Mesodermal cell (in vitro differentiated cells): ENCODE measurements at regions not wholly inside any gene's neighbourhood (a gene's known extent, or its start where the extent isn't known, plus 50 kb on each side); places are given as distances from the start of the nearest gene placed in this dataset.
"Not testable (repeated sequence)": the region's sequence is repeated elsewhere in the genome, so short reads cannot be mapped to it uniquely, and the experiment has no call there.

Experiments used
- H3K27ac ChIP-seq: 2 replicates; pipeline ENCODE4 v1.7.0; 2013; ENCODE audit warnings: mild to moderate bottlenecking, low read depth, low read length, moderate library complexity; ENCODE audit not compliant: severe bottlenecking
- H3K36me3 ChIP-seq: 2 replicates; pipeline ENCODE4 v1.7.1; 2013; ENCODE audit warnings: mild to moderate bottlenecking, low read length, moderate library complexity; ENCODE audit not compliant: control insufficient read depth, insufficient read depth
- H3K4me1 ChIP-seq: one replicate; pipeline ENCODE4 v1.7.1; 2013; ENCODE audit warnings: mild to moderate bottlenecking, low read length; ENCODE audit not compliant: insufficient read depth, control insufficient read depth, poor library complexity, severe bottlenecking
- H3K4me3 ChIP-seq: 2 replicates; pipeline ENCODE4 v1.7.0; 2013; ENCODE audit warnings: low read length, control low read depth, mild to moderate bottlenecking; ENCODE audit not compliant: insufficient read depth, poor library complexity, severe bottlenecking; ENCODE audit errors: extremely low read depth
- H3K9me3 ChIP-seq: 2 replicates; pipeline ENCODE4 v1.7.1; 2013; ENCODE audit warnings: mild to moderate bottlenecking, low read length, moderate library complexity; ENCODE audit not compliant: control insufficient read depth
- WGBS, 2 experiments: methylation state at CpG; one replicate each; pipeline ENCODE4 v1.1.5; 2013; ENCODE audit warnings: missing lambda C conversion rate in 2 of 2; ENCODE audit not compliant: insufficient coverage in 2 of 2; 5-methylcytosine and 5-hydroxymethylcytosine counted together

- no CpG with 5 or more reads among the region's 1 CpG for WGBS, 2 experiments
- Histone ChIP-seq H3K27ac (no peak overlapping the region), H3K4me3 (no peak overlapping the region), H3K4me1 (no peaks in the 10 kb centered on the region), H3K9me3 (peaks cover 5% of the 10 kb centered on the region), H3K36me3 (no peaks in the 10 kb centered on the region)
These were observed 84.8 kb downstream of the RAP2B start for GRCh38 chr3:153246806-153247205.

- Histone ChIP-seq H3K4me1 (no peaks in the 10 kb centered on the region), H3K4me3 (no peak overlapping the region), H3K36me3 (no peaks in the 10 kb centered on the region), H3K27ac (no peak overlapping the region), H3K9me3 (no peaks in the 10 kb centered on the region)
- WGBS, 2 experiments: 83% methylated on average over 1 of the region's 7 CpGs; no CpG with 5 or more reads in 1 of the 2 experiments
These were observed 85.6 kb downstream of the RAP2B start for GRCh38 chr3:153247331-153248330.

- 79 to 94% methylated on average over 5 to 6 of the region's 6 CpGs for WGBS, 2 experiments
- not testable (repeated sequence) for H3K4me3 ChIP-seq, H3K9me3 ChIP-seq, H3K36me3 ChIP-seq, H3K27ac ChIP-seq, H3K4me1 ChIP-seq
These were observed 86.8 kb downstream of the RAP2B start for GRCh38 chr3:153248835-153249234.

GRCh38 chr3:153249906-153250305 lies 87.9 kb downstream of the RAP2B start:
- Histone ChIP-seq H3K27ac (no peak overlapping the region), H3K4me1 (no peaks in the 10 kb centered on the region), H3K36me3 (no peaks in the 10 kb centered on the region), H3K4me3 (no peak overlapping the region), H3K9me3 (no peaks in the 10 kb centered on the region)
- WGBS, 2 experiments: 83% methylated on average over 1 of the region's 2 CpGs; no CpG with 5 or more reads in 1 of the 2 experiments

GRCh38 chr3:153250446-153250845 lies 88.4 kb downstream of the RAP2B start:
- Histone ChIP-seq H3K9me3 (no peaks in the 10 kb centered on the region), H3K4me1 (no peaks in the 10 kb centered on the region), H3K27ac (no peak overlapping the region), H3K4me3 (no peak overlapping the region), H3K36me3 (no peaks in the 10 kb centered on the region)
- WGBS, 2 experiments: 100% methylated on average over 1 of the region's 2 CpGs; no CpG with 5 or more reads in 1 of the 2 experiments

- H3K4me1 ChIP-seq: peaks cover 14% of the 10 kb centered on the region
- H3K27ac ChIP-seq: no peak overlapping the region
- WGBS, 2 experiments: 100% methylated on average over 2 of the region's 3 CpGs; no CpG with 5 or more reads in 1 of the 2 experiments
- no peaks in the 10 kb centered on the region for H3K36me3 ChIP-seq
- H3K9me3 ChIP-seq: no peaks in the 10 kb centered on the region
- H3K4me3 ChIP-seq: no peak overlapping the region
These were observed 90.9 kb downstream of the RAP2B start for GRCh38 chr3:153252963-153253362.

- Histone ChIP-seq H3K27ac (no peak overlapping the region), H3K36me3 (no peaks in the 10 kb centered on the region), H3K4me1 (peaks cover 21% of the 10 kb centered on the region), H3K9me3 (no peaks in the 10 kb centered on the region), H3K4me3 (no peak overlapping the region)
- 87 to 92% methylated on average over 4 to 5 of the region's 5 CpGs for WGBS, 2 experiments
These were observed 92.3 kb downstream of the RAP2B start for GRCh38 chr3:153254361-153254760.

- Histone ChIP-seq H3K36me3 (no peaks in the 10 kb centered on the region), H3K27ac (no peak overlapping the region), H3K9me3 (no peaks in the 10 kb centered on the region), H3K4me1 (peaks cover 21% of the 10 kb centered on the region), H3K4me3 (no peak overlapping the region)
- WGBS, 2 experiments: 92 to 94% methylated on average over 1 to 2 of the region's 2 CpGs
These were observed 95.8 kb downstream of the RAP2B start for GRCh38 chr3:153257673-153258351.

GRCh38 chr3:153259956-153260355 lies 97.9 kb downstream of the RAP2B start:
- H3K27ac ChIP-seq: no peak overlapping the region
- WGBS, 2 experiments: 90 to 93% methylated on average over 2 of the region's 3 CpGs
- H3K4me1 ChIP-seq: peaks cover 21% of the 10 kb centered on the region
- H3K4me3 ChIP-seq: no peak overlapping the region
- H3K9me3 ChIP-seq: no peaks in the 10 kb centered on the region
- no peaks in the 10 kb centered on the region for H3K36me3 ChIP-seq

GRCh38 chr3:153260681-153261080 lies 98.7 kb downstream of the RAP2B start:
- Histone ChIP-seq H3K4me1 (peaks cover 21% of the 10 kb centered on the region), H3K9me3 (no peaks in the 10 kb centered on the region), H3K27ac (no peak overlapping the region), H3K4me3 (no peak overlapping the region), H3K36me3 (no peaks in the 10 kb centered on the region)
- WGBS, 2 experiments: 100% methylated on average over 1 of the region's 1 CpG; no CpG with 5 or more reads in 1 of the 2 experiments
